ENCODE measurements at regions not wholly inside any gene's neighbourhood (a gene's known extent, or its start where the extent isn't known, plus 50 kb on each side); places are given as distances from the start of the nearest gene placed in this dataset.

- no peak for DNase-seq
Observed at GRCh38 chr19:30672926-30673325, 300.7 kb downstream of the ZNF536 start.

- no peak for DNase-seq
Observed at GRCh38 chr19:30671622-30672051, 299.5 kb downstream of the ZNF536 start.

- no peak for DNase-seq
Observed at GRCh38 chr19:30671367-30671619, 299.1 kb downstream of the ZNF536 start.

- DNase-seq: no peak
Observed at GRCh38 chr19:30670562-30671366, 298.6 kb downstream of the ZNF536 start.

- no peak for DNase-seq
Observed at GRCh38 chr19:30670011-30670329, 297.8 kb downstream of the ZNF536 start.

- DNase-seq: no peak
Observed at GRCh38 chr19:30669329-30670010, 297.3 kb downstream of the ZNF536 start.

GRCh38 chr19:30668521-30669155, 296.5 kb downstream of the ZNF536 start:
- DNase-seq: no peak

- DNase-seq: no peak
Observed at GRCh38 chr19:30667746-30668145, 295.6 kb downstream of the ZNF536 start.

GRCh38 chr19:30667227-30667626, 295.0 kb downstream of the ZNF536 start:
- no peak for DNase-seq

- no peak for DNase-seq
Observed at GRCh38 chr19:30666301-30666803, 294.2 kb downstream of the ZNF536 start.

- DNase-seq: no peak
Observed at GRCh38 chr19:30665449-30665848, 293.3 kb downstream of the ZNF536 start.

- DNase-seq: no peak
Observed at GRCh38 chr19:30663611-30664174, 291.5 kb downstream of the ZNF536 start.

GRCh38 chr19:30662211-30662861, 290.2 kb downstream of the ZNF536 start:
- no peak for DNase-seq

GRCh38 chr19:30659638-30660037, 287.5 kb downstream of the ZNF536 start:
- no peak for DNase-seq

- DNase-seq: no peak
Observed at GRCh38 chr19:30656520-30657100, 284.4 kb downstream of the ZNF536 start.

GRCh38 chr19:30653646-30654386, 281.6 kb downstream of the ZNF536 start:
- DNase-seq: no peak

GRCh38 chr19:30652751-30653150, 280.6 kb downstream of the ZNF536 start:
- DNase-seq: no peak

- DNase-seq: no peak
Observed at GRCh38 chr19:30651691-30652090, 279.5 kb downstream of the ZNF536 start.

- no peak for DNase-seq
Observed at GRCh38 chr19:30651066-30651465, 278.9 kb downstream of the ZNF536 start.

GRCh38 chr19:30649934-30650614, 277.9 kb downstream of the ZNF536 start:
- no peak for DNase-seq
